ENCODE measurements at regions not wholly inside any gene's neighbourhood (a gene's known extent, or its start where the extent isn't known, plus 50 kb on each side); places are given as distances from the start of the nearest gene placed in this dataset.

DNA sequence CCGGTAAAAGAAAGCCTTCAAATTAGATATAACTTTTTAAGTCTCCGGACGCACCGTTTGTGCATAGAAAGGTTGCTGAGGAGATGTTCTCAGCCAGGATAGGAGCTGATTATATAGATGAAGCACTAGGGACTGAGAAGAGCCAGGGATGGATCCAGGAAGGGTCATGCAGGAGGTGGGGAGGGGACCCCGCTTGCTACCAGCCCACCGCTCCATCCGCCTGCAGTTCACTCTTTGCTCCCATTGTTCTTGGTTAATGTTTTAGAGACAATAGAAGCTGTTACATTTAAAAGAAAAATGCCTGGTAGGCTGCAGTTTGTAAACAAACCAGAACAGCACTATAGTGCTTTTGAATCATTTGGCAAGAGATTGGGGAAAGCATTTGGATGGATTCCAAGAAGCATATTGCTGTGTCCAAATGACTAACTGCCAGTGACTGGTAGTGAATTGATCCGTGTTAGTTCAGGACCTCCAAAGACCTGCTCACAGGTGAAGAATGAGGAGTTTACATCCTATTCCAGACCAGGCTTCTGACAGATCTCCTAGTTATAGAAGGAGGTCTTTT lies 175.9 kb upstream of the TAC1 start:
- no peaks in the 10 kb centered on the region for H3K27me3 ChIP-seq
- TF ChIP-seq, protein P1, sequence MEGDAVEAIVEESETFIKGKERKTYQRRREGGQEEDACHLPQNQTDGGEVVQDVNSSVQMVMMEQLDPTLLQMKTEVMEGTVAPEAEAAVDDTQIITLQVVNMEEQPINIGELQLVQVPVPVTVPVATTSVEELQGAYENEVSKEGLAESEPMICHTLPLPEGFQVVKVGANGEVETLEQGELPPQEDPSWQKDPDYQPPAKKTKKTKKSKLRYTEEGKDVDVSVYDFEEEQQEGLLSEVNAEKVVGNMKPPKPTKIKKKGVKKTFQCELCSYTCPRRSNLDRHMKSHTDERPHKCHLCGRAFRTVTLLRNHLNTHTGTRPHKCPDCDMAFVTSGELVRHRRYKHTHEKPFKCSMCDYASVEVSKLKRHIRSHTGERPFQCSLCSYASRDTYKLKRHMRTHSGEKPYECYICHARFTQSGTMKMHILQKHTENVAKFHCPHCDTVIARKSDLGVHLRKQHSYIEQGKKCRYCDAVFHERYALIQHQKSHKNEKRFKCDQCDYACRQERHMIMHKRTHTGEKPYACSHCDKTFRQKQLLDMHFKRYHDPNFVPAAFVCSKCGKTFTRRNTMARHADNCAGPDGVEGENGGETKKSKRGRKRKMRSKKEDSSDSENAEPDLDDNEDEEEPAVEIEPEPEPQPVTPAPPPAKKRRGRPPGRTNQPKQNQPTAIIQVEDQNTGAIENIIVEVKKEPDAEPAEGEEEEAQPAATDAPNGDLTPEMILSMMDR (IDR thresholded peaks at IDR 0.05) = peak in 1 of 6 experiments; percentile 11
- no peak for TF ChIP-seq POLR2A (IDR thresholded peaks at IDR 0.05)
- no peaks in the 10 kb centered on the region for H3K36me3 ChIP-seq (replicated peaks in 1 of 2)
- intact Hi-C loops (cut with DNase I) = no loop called here
- no peak overlapping the region for H3K27ac ChIP-seq
- no peaks in the 10 kb centered on the region for H3K4me1 ChIP-seq (replicated peaks in 1 of 2)
- WGBS, 4 donors = 63 to 74% (median 67%) methylated on average over 8 of the region's 8 CpGs
- H3K9me3 ChIP-seq (replicated peaks in 1 of 3) = no peaks in the 10 kb centered on the region
- H3K4me3 ChIP-seq = no peak overlapping the region
- peak in 1 of 7 donors; percentile 8 for DNase-seq

DNA sequence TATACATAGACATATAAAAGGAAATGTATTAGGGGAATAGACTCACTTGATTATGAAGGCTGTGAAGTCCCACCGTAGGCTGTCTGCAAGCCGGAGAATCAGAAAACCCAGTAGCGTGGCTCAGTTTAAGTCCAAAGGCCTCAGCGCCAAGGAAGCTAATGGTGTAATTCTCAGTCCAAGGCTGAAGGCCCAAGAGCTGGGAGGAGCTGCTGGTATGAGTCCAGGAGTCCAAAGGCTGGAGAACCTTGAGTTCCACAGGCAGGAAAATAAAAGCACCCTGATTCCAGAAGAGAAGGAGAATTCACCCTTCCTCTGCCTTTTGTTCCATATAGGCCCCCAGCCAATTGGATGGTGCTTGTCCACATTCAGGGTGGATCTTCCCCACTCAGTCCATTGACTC lies 166.2 kb upstream of the TAC1 start:
- H3K4me3 ChIP-seq = no peak overlapping the region
- intact Hi-C loops (cut with DNase I) = no loop called here
- TF ChIP-seq POLR2A (IDR thresholded peaks at IDR 0.05) = no peak
- TF ChIP-seq, protein P1 (IDR thresholded peaks at IDR 0.05) = no peak
- no peak overlapping the region for H3K27ac ChIP-seq
- H3K27me3 ChIP-seq = no peaks in the 10 kb centered on the region
- DNase-seq = peak in 1 of 7 donors; percentile 13
- no peaks in the 10 kb centered on the region for H3K36me3 ChIP-seq (replicated peaks in 1 of 2)
- WGBS, 4 donors = 64 to 90% (median 77%) methylated on average over 4 of the region's 4 CpGs
- no peaks in the 10 kb centered on the region for H3K4me1 ChIP-seq (replicated peaks in 1 of 2)
- H3K9me3 ChIP-seq (replicated peaks in 1 of 3) = no peaks in the 10 kb centered on the region

DNA sequence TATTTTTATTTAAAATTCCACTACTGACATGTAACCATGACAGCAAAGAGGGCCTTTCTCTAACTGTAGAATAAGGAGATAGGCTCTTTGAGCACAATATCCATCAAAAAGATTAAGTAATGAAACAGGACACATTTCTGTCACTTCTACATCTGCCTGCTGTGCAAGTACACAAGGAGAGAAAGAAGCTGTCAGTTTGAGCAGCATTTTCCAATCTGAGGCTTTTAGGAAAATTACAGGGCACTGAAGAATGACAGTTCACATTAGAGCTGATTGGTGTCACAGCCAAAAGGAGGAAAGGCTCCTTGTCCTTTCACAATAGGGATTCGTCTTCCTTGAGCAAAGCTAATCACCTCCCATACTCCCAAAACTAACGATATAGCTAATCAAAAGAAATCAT lies 158.8 kb upstream of the TAC1 start:
- Histone ChIP-seq H3K4me1 (replicated peaks in 1 of 2) (no peaks in the 10 kb centered on the region), H3K27ac (no peak overlapping the region), H3K9me3 (replicated peaks in 1 of 3) (no peaks in the 10 kb centered on the region), H3K27me3 (no peaks in the 10 kb centered on the region), H3K4me3 (no peak overlapping the region), H3K36me3 (replicated peaks in 1 of 2) (no peaks in the 10 kb centered on the region)
- TF ChIP-seq, protein P1 (IDR thresholded peaks at IDR 0.05) = no peak
- no peak for TF ChIP-seq POLR2A (IDR thresholded peaks at IDR 0.05)
- DNase-seq = no peak
- 75 to 89% (median 84%) methylated on average over 2 of the region's 2 CpGs for WGBS, 4 donors
- intact Hi-C loops (cut with DNase I) = no loop called here

DNA sequence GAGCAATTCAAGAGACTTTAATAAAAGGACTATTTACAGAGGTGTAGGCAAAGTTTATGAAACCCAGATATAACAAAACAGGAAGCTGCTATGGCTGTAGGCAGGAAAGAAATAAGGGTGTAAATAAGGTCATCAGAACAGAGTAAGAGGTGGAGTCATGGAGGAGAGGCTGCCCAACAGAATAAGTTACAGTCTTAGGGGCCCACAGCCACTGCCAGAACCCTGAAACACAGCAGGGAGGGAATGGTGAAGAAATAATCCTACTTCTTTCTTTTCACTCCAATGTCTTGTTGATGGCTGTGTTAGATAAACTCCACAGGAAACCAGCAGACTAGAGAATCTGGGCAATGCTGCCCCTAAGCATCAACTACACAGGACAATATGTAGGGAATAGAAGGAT lies 155.8 kb upstream of the TAC1 start:
- Histone ChIP-seq H3K36me3 (replicated peaks in 1 of 2) (no peaks in the 10 kb centered on the region), H3K9me3 (replicated peaks in 1 of 3) (no peaks in the 10 kb centered on the region), H3K27me3 (no peaks in the 10 kb centered on the region), H3K4me1 (replicated peaks in 1 of 2) (no peaks in the 10 kb centered on the region), H3K4me3 (no peak overlapping the region), H3K27ac (no peak overlapping the region)
- intact Hi-C loops (cut with DNase I) = no loop called here
- no peak for TF ChIP-seq POLR2A (IDR thresholded peaks at IDR 0.05)
- TF ChIP-seq, protein P1 (IDR thresholded peaks at IDR 0.05) = no peak
- DNase-seq = no peak

Measured in adrenal gland (tissue), 9 donors.